NT2/D1 (cell line): ENCODE measurements at regions not wholly inside any gene's neighbourhood (a gene's known extent, or its start where the extent isn't known, plus 50 kb on each side); places are given as distances from the start of the nearest gene placed in this dataset.

Experiments used
- SUZ12 ChIP-seq: IDR thresholded peaks from 2 replicates; pipeline ENCODE4 v1.6.1; 2011; ENCODE audit not compliant: insufficient read length, insufficient read depth; ENCODE audit errors: extremely low read depth
- YY1 ChIP-seq: IDR thresholded peaks from 2 replicates; pipeline ENCODE4 v1.6.1; 2011; ENCODE audit not compliant: insufficient read length, insufficient read depth

DNA sequence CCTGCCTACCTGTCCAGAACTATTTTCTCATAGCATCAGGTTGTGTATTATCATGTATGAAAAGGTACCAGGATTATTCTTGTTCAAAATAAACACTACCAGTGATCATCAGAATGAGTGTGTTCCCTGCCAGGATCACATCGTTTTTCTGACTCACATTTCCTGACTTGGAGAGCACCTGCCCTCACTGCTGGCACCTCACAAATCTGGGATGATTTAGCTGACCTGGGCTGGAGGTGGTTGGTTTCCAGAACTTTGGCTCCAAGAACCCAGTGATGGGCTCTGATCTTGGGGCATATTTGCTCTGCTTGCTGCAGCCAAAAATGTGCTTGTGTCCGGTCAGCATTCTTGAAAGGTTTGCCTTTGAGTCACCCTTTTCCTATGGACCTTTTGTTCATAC, 836.3 kb upstream of the ACVR2A start:
- TF ChIP-seq SUZ12: no peak
- TF ChIP-seq YY1: no peak
